Choroid plexus epithelial cell (primary cell): ENCODE measurements at regions not wholly inside any gene's neighbourhood (a gene's known extent, or its start where the extent isn't known, plus 50 kb on each side); places are given as distances from the start of the nearest gene placed in this dataset.

ENCODE experiments used
- DNase-seq: peaks from one replicate; pipeline ENCODE4 v3.0.0-alpha.2; 2010; ENCODE audit warnings: low read depth
- H3K4me3 ChIP-seq: 2 replicates; pipeline ENCODE4 v1.5.1; 2011; ENCODE audit warnings: low read depth, mild to moderate bottlenecking, control low read depth, low read length, moderate library complexity
- CTCF ChIP-seq: conservative IDR thresholded peaks from 2 replicates; pipeline ENCODE4 v1.5.1; 2011; ENCODE audit warnings: low read depth, mild to moderate bottlenecking, control low read depth, inconsistent platforms, low read length, moderate library complexity

- H3K4me3 ChIP-seq, result no peak overlapping the region
- TF ChIP-seq CTCF, result no peak
- DNase-seq, result no peak
Measured at GRCh38 chr7:121447243-121447910, 51.3 kb upstream of the FAM3C start.

GRCh38 chr7:121446526-121446925, 50.4 kb upstream of the FAM3C start:
- no peak for TF ChIP-seq CTCF
- no peak overlapping the region for H3K4me3 ChIP-seq
- DNase-seq, result no peak
